IPS-20b (cell line): ENCODE measurements at regions not wholly inside any gene's neighbourhood (a gene's known extent, or its start where the extent isn't known, plus 50 kb on each side); places are given as distances from the start of the nearest gene placed in this dataset.

Experiments
- H3K27ac ChIP-seq: one replicate; pipeline ENCODE4 v1.5.1; 2013; ENCODE audit warnings: low read length
- H3K27me3 ChIP-seq: 2 replicates; pipeline ENCODE4 v1.6.1; 2013; ENCODE audit warnings: mild to moderate bottlenecking, low read length, inconsistent platforms; ENCODE audit not compliant: insufficient read depth
- H3K36me3 ChIP-seq: 2 replicates; pipeline ENCODE4 v1.6.1; 2013; ENCODE audit warnings: low read depth, mild to moderate bottlenecking, inconsistent platforms, low read length, moderate library complexity; ENCODE audit not compliant: insufficient read depth
- H3K4me1 ChIP-seq: 2 replicates; pipeline ENCODE4 v1.6.1; 2013; ENCODE audit warnings: mild to moderate bottlenecking, control low read depth, inconsistent platforms, low read length, moderate library complexity; ENCODE audit not compliant: insufficient read depth
- H3K4me3 ChIP-seq: 2 replicates; pipeline ENCODE4 v1.5.1; 2013; ENCODE audit warnings: mild to moderate bottlenecking, low read length, inconsistent platforms
- H3K9ac ChIP-seq: 2 replicates; pipeline ENCODE4 v1.6.1; 2013; ENCODE audit warnings: low read depth, mild to moderate bottlenecking, inconsistent platforms, low read length, moderate library complexity
- H3K9me3 ChIP-seq: 2 replicates; pipeline ENCODE4 v1.6.1; 2013; ENCODE audit warnings: mild to moderate bottlenecking, low read depth, low read length, inconsistent platforms; ENCODE audit not compliant: insufficient read depth

DNA sequence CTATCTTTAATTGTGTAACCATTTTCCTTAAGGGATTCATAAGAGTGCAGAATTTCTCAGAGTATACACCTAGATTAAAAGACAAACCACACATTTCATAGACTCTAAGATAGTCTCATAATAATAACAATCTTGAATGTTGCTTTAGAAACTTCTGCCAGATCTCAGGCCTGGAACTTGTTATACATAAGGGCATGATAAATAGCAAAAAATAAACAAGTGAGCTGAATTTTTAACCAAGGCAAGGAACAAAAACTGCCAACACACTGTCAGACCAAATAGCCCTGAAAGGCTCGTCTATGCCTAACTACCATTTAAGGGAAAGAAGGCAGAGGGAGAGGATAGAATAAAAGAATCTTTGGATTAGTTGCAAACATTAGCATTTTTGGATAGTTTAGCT is 65.8 kb upstream of the SEMA3C start:
- H3K27ac ChIP-seq = no peak overlapping the region
- H3K4me3 ChIP-seq = no peak overlapping the region
- H3K4me1 ChIP-seq = no peaks in the 10 kb centered on the region
- H3K9ac ChIP-seq = no peak overlapping the region
- H3K9me3 ChIP-seq = no peaks in the 10 kb centered on the region
- no peaks in the 10 kb centered on the region for H3K36me3 ChIP-seq
- H3K27me3 ChIP-seq = no peaks in the 10 kb centered on the region

DNA sequence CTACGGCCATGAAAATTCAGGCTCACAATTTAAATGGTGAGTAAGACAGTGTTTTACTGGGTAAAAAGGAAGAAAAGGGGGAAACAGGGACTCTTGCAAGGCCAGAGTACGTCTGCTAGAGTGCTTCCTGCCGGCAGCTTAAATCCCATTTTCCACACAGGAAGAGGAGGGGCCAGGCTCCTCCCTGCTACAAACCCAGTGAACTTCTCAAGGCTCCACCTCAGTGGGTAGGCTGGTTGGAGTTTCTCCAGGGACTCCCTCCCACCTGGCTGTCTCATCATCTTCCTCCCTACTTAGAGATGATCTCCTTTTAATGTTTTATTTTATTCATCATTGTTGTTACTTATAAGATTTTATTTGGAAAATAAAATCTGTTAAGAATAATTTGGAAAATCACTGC is 62.6 kb upstream of the SEMA3C start:
- H3K36me3 ChIP-seq = no peaks in the 10 kb centered on the region
- 0 out of 2 replicates have a peak, but pooled peaks cover 3% of the 10 kb centered on the region for H3K9me3 ChIP-seq
- H3K27me3 ChIP-seq = no peaks in the 10 kb centered on the region
- H3K4me3 ChIP-seq = no peak overlapping the region
- no peak overlapping the region for H3K9ac ChIP-seq
- no peak overlapping the region for H3K27ac ChIP-seq
- no peaks in the 10 kb centered on the region for H3K4me1 ChIP-seq

DNA sequence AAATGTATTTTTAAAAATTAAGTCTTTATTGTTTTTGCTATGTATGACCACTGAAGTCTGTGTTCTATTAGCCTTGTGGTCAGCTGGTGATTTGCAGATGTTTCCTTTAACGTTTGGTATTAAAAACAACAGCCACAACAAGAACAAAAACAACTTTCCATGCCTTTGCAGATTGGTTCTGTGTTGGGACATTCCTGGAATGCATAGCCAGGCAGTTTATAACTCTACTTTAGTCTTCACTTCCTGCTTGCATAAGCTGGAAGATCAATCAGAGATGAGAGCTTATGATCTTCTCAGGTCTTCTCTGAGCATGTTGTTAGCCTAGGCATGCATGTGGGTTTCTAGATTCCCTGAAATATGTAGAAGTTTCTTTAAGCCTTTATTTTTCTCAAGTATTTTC is 58.9 kb upstream of the SEMA3C start:
- no peak overlapping the region for H3K4me3 ChIP-seq
- 0 out of 2 replicates have a peak, but pooled peaks cover 3% of the 10 kb centered on the region for H3K9me3 ChIP-seq
- H3K4me1 ChIP-seq = no peaks in the 10 kb centered on the region
- H3K27ac ChIP-seq = no peak overlapping the region
- H3K27me3 ChIP-seq = no peaks in the 10 kb centered on the region
- H3K36me3 ChIP-seq = no peaks in the 10 kb centered on the region
- H3K9ac ChIP-seq = no peak overlapping the region

DNA sequence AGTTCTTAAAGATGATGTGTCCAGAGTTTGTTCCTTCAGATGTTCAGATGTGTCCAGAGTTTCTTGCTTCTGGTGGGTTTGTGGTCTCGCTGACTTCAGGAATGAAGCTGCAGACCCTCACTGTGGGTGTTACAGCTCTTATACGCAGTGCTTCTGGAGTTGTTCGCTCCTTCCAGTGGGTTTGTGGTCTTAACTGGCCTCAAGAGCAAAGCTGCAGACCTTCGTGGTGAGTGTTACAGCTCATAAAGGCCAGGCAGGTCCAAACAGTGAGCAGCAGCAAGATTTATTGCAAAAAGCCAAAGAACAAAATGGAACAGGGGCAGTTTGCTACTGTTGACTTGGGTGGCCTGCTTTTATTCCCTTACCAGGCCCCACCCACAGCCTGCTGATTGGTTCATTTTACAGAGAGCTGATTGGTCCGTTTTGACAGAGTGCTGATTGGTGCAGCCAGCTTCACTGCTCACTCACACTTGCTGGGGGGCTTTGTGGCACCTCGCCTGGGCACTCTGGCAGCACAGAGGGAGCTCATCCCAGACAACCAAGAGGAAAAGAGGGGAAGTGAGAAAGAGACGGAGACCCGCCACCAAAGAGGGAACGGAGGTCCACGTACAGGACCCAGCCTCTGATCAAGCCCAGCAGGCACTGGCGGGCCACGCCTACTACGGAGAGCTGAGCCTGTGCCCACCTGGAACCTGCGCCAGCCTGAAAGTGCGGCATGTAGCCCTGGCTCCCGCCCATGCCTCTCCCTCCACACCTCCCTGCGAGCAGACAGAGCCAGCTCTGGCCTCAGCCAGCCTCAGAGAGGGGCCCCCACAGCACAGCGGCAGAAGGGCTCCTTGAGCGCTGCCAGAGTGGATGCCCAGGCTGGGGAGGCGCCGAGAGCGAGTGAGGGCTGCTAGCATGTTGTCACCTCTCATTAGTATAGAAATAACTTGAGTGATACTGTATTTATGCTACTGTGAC is 55.8 kb upstream of the SEMA3C start:
- no peak overlapping the region for H3K4me3 ChIP-seq
- H3K27me3 ChIP-seq = no peaks in the 10 kb centered on the region
- H3K9me3 ChIP-seq = 0 out of 2 replicates have a peak, but pooled peaks cover 3% of the 10 kb centered on the region
- H3K36me3 ChIP-seq = no peaks in the 10 kb centered on the region
- no peaks in the 10 kb centered on the region for H3K4me1 ChIP-seq
- H3K9ac ChIP-seq = no peak overlapping the region
- H3K27ac ChIP-seq = no peak overlapping the region

DNA sequence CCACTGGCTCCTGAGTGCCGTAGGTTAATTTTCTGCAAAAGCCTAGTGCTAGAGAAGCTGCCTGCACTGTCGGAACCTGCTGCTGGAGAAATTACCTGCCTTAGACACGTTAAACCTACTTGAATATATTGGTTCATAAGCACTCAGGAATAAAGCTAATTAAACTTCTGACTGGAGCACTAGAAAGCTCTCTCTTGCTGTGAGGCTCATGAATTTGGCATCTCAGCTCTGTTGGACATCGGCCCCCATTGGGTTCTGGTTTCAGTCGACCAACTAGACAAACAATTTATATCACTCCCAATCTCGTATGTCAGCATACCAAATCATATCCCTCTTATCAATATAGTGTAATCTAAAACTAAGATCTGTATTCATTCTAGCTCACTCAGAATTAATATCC is 52.4 kb upstream of the SEMA3C start:
- H3K27ac ChIP-seq = no peak overlapping the region
- no peak overlapping the region for H3K4me3 ChIP-seq
- H3K27me3 ChIP-seq = no peaks in the 10 kb centered on the region
- no peaks in the 10 kb centered on the region for H3K4me1 ChIP-seq
- no peak overlapping the region for H3K9ac ChIP-seq
- no peaks in the 10 kb centered on the region for H3K9me3 ChIP-seq
- H3K36me3 ChIP-seq = no peaks in the 10 kb centered on the region
